Upper lobe of left lung (tissue), 4 donors: ENCODE measurements at regions not wholly inside any gene's neighbourhood (a gene's known extent, or its start where the extent isn't known, plus 50 kb on each side); places are given as distances from the start of the nearest gene placed in this dataset.

Source experiments
- EP300 ChIP-seq, 4 donors: sonication (generic); formaldehyde crosslinking; IDR thresholded peaks; one replicate each; pipeline ENCODE4 v1.5.1; 2017; ENCODE audit warnings: antibody characterized with exemption in 4 of 4, control low read depth in 2 of 4
- POLR2A ChIP-seq, 4 donors: fragments of 450-650 bp; IDR thresholded peaks; one replicate each; pipeline ENCODE4 v1.5.1; 2016 to 2017; ENCODE audit warnings: antibody characterized with exemption in 4 of 4, mild to moderate bottlenecking in 2 of 4
- POLR2AphosphoS5 ChIP-seq, 2 donors: sonication (generic); formaldehyde crosslinking; IDR thresholded peaks; one replicate each; pipeline ENCODE4 v1.5.1; 2017; ENCODE audit warnings: antibody characterized with exemption in 2 of 2
- TF ChIP-seq, protein P1 (sequence below), 6 experiments: fragments of 450-650 bp in 4 of 6; fragments of 200-600 bp in 2 of 6; sonication (generic) in 2 of 6; IDR thresholded peaks; one replicate each; pipeline ENCODE4 v1.5.1; 2016 to 2019; ENCODE audit warnings: antibody characterized with exemption in 6 of 6

DNA sequence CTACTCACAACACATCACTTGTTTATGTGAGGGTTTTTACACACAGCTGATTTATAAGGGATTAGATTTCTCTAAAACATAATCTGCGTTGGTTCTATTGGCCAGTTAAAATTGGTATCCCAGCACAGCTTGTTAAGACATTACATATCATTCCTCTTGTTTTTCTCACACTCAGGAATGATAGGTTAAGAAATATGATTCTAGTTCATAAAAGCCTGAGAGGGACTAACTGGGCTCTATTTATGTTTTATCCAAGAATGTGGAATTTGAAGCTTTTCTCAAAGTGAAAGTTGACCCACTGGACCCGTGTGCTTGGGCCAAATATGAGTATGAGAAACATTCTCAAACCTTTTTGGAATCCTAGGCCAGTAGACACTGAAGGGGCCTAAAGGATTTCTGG, 117.3 kb downstream of the TMEM170B start:
- TF ChIP-seq, protein P1, sequence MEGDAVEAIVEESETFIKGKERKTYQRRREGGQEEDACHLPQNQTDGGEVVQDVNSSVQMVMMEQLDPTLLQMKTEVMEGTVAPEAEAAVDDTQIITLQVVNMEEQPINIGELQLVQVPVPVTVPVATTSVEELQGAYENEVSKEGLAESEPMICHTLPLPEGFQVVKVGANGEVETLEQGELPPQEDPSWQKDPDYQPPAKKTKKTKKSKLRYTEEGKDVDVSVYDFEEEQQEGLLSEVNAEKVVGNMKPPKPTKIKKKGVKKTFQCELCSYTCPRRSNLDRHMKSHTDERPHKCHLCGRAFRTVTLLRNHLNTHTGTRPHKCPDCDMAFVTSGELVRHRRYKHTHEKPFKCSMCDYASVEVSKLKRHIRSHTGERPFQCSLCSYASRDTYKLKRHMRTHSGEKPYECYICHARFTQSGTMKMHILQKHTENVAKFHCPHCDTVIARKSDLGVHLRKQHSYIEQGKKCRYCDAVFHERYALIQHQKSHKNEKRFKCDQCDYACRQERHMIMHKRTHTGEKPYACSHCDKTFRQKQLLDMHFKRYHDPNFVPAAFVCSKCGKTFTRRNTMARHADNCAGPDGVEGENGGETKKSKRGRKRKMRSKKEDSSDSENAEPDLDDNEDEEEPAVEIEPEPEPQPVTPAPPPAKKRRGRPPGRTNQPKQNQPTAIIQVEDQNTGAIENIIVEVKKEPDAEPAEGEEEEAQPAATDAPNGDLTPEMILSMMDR (IDR thresholded peaks at IDR 0.05) = no peak
- TF ChIP-seq POLR2AphosphoS5 (IDR thresholded peaks at IDR 0.05) (no peak), POLR2A (IDR thresholded peaks at IDR 0.05) (no peak), EP300 (IDR thresholded peaks at IDR 0.05) (no peak)
